ENCODE measurements at regions not wholly inside any gene's neighbourhood (a gene's known extent, or its start where the extent isn't known, plus 50 kb on each side); places are given as distances from the start of the nearest gene placed in this dataset.

DNA sequence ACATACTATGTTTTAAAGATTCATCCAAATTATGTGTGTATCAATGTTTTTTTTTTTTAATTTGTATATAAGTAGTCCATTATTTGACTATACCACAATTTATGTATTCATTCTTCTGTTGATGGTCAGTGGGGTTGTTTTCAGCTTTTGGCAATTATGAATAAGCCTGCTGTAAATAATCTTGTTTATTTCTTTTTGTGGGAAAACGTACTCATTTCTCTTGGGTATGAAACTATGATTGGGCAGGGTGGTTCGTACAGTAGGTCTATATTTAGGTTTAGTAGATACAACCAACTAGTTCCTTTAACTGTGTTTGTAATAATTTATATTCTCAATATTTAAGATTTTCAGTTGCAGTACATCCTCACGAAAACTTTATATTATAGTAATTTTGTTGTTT is 329.2 kb downstream of the LPIN1 start:
- peaks cover 51% of the 10 kb centered on the region for H3K4me1 Mint-ChIP-seq
- CTCF ChIA-PET, result no interaction called here

DNA sequence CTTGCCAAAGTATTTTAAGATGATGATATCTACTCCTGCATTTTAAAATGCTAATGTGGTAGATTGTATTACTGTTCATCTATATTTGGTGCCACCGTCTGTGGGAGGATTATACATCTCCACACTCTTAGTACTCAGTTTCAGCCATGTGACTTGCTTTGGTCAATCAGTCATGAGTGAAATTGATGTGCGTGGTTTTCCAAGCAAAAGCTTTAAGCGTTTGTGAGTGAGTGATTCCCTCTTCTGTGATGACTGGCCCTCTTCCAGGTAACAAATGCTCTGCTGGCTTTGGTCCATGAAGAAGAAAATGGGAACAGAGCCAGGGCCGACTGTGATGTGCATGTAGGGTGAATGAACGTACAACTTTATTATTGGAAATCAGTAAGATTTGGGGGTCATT is 330.4 kb downstream of the LPIN1 start:
- H3K4me3 Mint-ChIP-seq, result no peak overlapping the region
- no peak for DNase-seq
- peaks cover 39% of the 10 kb centered on the region for H3K4me1 Mint-ChIP-seq
- no peak for ATAC-seq (ENCODE audit: low read depth)
- ChIA-PET POLR2A (interaction anchor here (0.6 kb wide), 1 partner anchor 31 kb away, joined by 4 read pairs; no protein-coding TSS in a partner anchor), CTCF (no interaction called here)
- TF ChIP-seq, protein P1, sequence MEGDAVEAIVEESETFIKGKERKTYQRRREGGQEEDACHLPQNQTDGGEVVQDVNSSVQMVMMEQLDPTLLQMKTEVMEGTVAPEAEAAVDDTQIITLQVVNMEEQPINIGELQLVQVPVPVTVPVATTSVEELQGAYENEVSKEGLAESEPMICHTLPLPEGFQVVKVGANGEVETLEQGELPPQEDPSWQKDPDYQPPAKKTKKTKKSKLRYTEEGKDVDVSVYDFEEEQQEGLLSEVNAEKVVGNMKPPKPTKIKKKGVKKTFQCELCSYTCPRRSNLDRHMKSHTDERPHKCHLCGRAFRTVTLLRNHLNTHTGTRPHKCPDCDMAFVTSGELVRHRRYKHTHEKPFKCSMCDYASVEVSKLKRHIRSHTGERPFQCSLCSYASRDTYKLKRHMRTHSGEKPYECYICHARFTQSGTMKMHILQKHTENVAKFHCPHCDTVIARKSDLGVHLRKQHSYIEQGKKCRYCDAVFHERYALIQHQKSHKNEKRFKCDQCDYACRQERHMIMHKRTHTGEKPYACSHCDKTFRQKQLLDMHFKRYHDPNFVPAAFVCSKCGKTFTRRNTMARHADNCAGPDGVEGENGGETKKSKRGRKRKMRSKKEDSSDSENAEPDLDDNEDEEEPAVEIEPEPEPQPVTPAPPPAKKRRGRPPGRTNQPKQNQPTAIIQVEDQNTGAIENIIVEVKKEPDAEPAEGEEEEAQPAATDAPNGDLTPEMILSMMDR (IDR thresholded peaks at IDR 0.05), result no peak
- H3K36me3 Mint-ChIP-seq (ENCODE audit: low read depth), result no peaks in the 10 kb centered on the region
- intact Hi-C loops (cut with micrococcal nuclease), result no loop called here
- H3K27me3 Mint-ChIP-seq, result no peaks in the 10 kb centered on the region
- H3K27ac Mint-ChIP-seq, result no peak overlapping the region
- no peaks in the 10 kb centered on the region for H3K9me3 Mint-ChIP-seq

More for the DNA sequence above, 329.2 kb downstream of the LPIN1 start:
- TF ChIP-seq, protein P1 (IDR thresholded peaks at IDR 0.05), result no peak
- ATAC-seq (ENCODE audit: low read depth), result no peak
- Mint-ChIP-seq H3K36me3 (ENCODE audit: low read depth) (no peaks in the 10 kb centered on the region), H3K27ac (no peak overlapping the region), H3K4me3 (no peak overlapping the region), H3K9me3 (no peaks in the 10 kb centered on the region), H3K27me3 (no peaks in the 10 kb centered on the region)
- POLR2A ChIA-PET, result no interaction called here
- intact Hi-C loops (cut with micrococcal nuclease), result no loop called here
- DNase-seq, result no peak

DNA sequence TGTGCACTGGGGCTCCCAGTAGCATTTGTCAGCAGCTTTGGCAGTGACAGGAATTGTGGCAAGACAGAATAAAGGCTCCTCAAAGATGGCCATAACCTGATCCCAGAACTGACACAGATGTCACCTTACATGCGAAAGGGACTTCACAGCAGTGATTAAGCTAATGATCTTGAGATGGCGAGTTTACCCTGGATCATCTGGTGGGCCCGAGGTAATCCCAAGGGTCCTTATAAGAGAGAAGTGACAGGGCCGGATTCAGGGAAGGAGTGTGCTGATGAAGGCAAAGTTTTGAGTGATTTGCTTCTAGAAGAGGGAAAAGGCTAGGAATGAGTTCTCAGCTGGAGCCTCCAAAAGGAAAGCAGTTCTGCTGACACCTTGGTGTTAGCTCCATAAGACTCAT is 333.9 kb downstream of the LPIN1 start:
- H3K27me3 Mint-ChIP-seq, result no peaks in the 10 kb centered on the region
- H3K27ac Mint-ChIP-seq, result no peak overlapping the region
- no peak for DNase-seq
- ATAC-seq (ENCODE audit: low read depth), result no peak
- H3K4me3 Mint-ChIP-seq, result no peak overlapping the region
- ChIA-PET CTCF (no interaction called here), POLR2A (no interaction called here)
- intact Hi-C loops (cut with micrococcal nuclease), result no loop called here
- TF ChIP-seq, protein P1 (IDR thresholded peaks at IDR 0.05), result no peak
- H3K36me3 Mint-ChIP-seq (ENCODE audit: low read depth), result no peaks in the 10 kb centered on the region
- H3K4me1 Mint-ChIP-seq, result peaks cover 23% of the 10 kb centered on the region
- no peaks in the 10 kb centered on the region for H3K9me3 Mint-ChIP-seq

DNA sequence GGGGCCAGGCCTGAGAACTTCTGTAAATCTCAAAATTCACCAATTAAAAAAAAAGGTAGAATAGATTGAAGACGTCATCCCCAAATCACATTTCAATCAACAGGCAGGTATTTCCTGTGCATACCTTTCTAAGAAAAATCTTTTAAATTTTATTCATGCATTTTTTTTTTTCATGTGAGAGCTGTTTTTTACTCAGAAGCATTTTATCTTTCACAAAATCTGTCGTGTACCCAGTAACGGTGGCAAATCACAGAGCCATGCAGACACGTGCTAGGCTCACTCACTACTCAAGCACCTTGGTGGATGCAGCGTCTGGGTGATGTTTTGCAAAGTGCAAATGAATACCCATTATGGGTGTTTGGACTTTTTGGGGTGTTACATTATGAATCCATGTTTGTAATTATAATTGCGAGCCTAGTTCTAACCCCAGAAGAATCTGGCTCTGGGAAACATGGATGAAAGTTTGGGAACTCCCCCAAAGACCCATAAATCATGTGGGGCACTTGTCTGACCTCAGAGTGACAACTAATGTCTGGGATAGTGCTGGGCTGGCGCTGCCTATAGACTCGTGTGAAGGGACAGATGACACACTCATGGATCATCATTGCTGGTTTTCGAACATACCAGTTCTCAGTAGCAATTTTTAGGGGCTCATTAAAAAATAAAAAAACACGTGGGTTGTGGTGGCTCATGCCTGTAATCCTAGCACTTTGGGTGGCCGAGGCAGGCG is 335.2 kb downstream of the LPIN1 start:
- TF ChIP-seq, protein P1 (IDR thresholded peaks at IDR 0.05), result no peak
- Mint-ChIP-seq H3K4me3 (no peak overlapping the region), H3K27ac (no peak overlapping the region), H3K27me3 (no peaks in the 10 kb centered on the region), H3K4me1 (peaks cover 17% of the 10 kb centered on the region), H3K9me3 (no peaks in the 10 kb centered on the region), H3K36me3 (ENCODE audit: low read depth) (no peaks in the 10 kb centered on the region)
- intact Hi-C loops (cut with micrococcal nuclease), result no loop called here
- DNase-seq (no peak), ATAC-seq (ENCODE audit: low read depth) (no peak)
- ChIA-PET POLR2A (no interaction called here), CTCF (no interaction called here)

DNA sequence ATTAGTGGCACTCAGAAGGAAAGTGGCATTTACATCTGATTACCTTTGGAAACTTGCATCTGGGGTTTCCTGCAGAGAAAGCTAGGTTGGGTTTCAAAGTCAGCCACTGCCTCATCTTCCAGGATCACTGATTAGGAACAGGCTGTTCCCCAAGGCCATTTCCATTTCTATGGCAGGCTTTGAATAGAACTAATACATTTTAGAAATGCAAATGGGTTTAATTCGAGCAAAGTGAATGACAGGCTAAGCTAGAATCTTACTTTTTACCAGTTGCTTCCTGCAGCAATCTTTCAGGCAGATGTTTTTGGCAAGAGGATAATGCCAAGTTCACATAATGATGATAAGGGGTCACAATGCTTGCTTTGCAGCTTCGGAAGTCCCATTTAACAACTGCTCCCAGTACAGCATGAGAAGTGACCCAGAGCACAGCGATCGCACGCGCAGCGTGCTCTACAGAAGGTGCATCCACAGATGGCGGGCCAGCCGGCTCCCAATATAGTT is 336.7 kb downstream of the LPIN1 start:
- TF ChIP-seq, protein P1 (IDR thresholded peaks at IDR 0.05), result no peak
- H3K36me3 Mint-ChIP-seq (ENCODE audit: low read depth), result no peaks in the 10 kb centered on the region
- ChIA-PET POLR2A (no interaction called here), CTCF (no interaction called here)
- intact Hi-C loops (cut with micrococcal nuclease), result no loop called here
- no peaks in the 10 kb centered on the region for H3K27me3 Mint-ChIP-seq
- no peaks in the 10 kb centered on the region for H3K9me3 Mint-ChIP-seq
- ATAC-seq (ENCODE audit: low read depth) (no peak), DNase-seq (no peak)
- peaks cover 13% of the 10 kb centered on the region for H3K4me1 Mint-ChIP-seq
- H3K27ac Mint-ChIP-seq, result no peak overlapping the region
- no peak overlapping the region for H3K4me3 Mint-ChIP-seq
